HepG2 (cell line): ENCODE measurements at regions not wholly inside any gene's neighbourhood (a gene's known extent, or its start where the extent isn't known, plus 50 kb on each side); places are given as distances from the start of the nearest gene placed in this dataset.

ENCODE experiments used
- ETV6 ChIP-seq: sonication (generic); formaldehyde crosslinking; conservative IDR thresholded peaks from 2 replicates; pipeline ENCODE4 v1.4.0; 2020; ENCODE audit warnings: missing genetic modification reagents
- FOXA3 ChIP-seq: IDR thresholded peaks from 2 replicates; pipeline ENCODE4 v1.6.1; 2016; ENCODE audit warnings: missing genetic modification reagents, missing compliant biosample characterization
- FOXK2 ChIP-seq: fragments of 450-650 bp; IDR thresholded peaks from 2 replicates; pipeline ENCODE4 v1.6.1; 2016
- HNF4A ChIP-seq: sonication (generic); formaldehyde crosslinking; IDR thresholded peaks from 2 replicates; pipeline ENCODE4 v1.4.0; 2020; ENCODE audit warnings: missing genetic modification reagents
- MAZ ChIP-seq, 2 experiments: sonication (generic) in 1 of 2; formaldehyde crosslinking in 1 of 2; IDR thresholded peaks; 2 replicates each; pipeline versions ENCODE4 v1.5.0 to v1.6.1; 2012 to 2020; ENCODE audit warnings: low read depth in 2 of 2, mild to moderate bottlenecking in 2 of 2, borderline replicate concordance in 1 of 2, improper control_type of control experiment in 1 of 2, low read length in 1 of 2, missing genetic modification reagents in 1 of 2, moderate library complexity in 1 of 2
- SNAPC2 ChIP-seq: sonication (generic); formaldehyde crosslinking; IDR thresholded peaks from 2 replicates; pipeline ENCODE4 v1.8.1; 2022; ENCODE audit warnings: mild to moderate bottlenecking, missing genetic modification reagents
- ZKSCAN1 ChIP-seq: fragments of 150-350 bp; IDR thresholded peaks from 2 replicates; pipeline ENCODE4 v1.6.1; 2014; ENCODE audit warnings: low read length
- ZNF205 ChIP-seq: IDR thresholded peaks from 2 replicates; pipeline ENCODE4 v1.6.1; 2018; ENCODE audit warnings: missing biosample characterization, missing genetic modification reagents
- ZSCAN29 ChIP-seq: sonication (generic); formaldehyde crosslinking; conservative IDR thresholded peaks from 2 replicates; pipeline ENCODE4 v1.4.0; 2020; ENCODE audit warnings: mild to moderate bottlenecking, missing genetic modification reagents
- TF ChIP-seq, protein P1 (sequence below), 2 experiments: IDR thresholded peaks; 2 replicates each; pipeline ENCODE4 v1.6.1; 2011 to 2012; ENCODE audit warnings: low read length in 2 of 2, borderline replicate concordance in 1 of 2, low read depth in 1 of 2, mild to moderate bottlenecking in 1 of 2, moderate library complexity in 1 of 2
- TF ChIP-seq, protein P2 (sequence below): sonication (generic); formaldehyde crosslinking; IDR thresholded peaks from 2 replicates; pipeline ENCODE4 v1.5.0; 2020; ENCODE audit warnings: mild to moderate bottlenecking, missing genetic modification reagents, moderate library complexity

DNA sequence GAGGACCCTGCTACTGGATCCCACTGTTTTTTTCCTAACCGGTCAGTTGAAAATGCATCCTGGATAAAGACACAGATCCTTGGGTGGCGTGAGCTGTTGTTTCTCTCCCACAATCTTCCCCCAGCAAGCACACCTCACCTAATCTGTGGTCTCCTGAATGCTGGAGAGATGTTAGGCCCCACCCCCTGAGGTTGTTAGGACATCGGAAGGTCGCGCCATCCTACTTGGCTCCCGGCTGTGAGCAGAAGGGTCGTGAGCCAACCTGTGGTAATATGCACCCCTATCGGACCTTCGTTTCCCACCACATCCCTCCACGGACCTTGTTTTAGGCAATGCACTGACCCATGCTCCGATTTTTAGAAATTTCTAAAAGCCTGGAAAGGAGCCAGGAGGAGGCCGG, 89.9 kb upstream of the IPO9 start:
- TF ChIP-seq FOXK2 = no peak
- no peak for TF ChIP-seq SNAPC2 (CRISPR knock-in tag)
- TF ChIP-seq, protein P1, sequence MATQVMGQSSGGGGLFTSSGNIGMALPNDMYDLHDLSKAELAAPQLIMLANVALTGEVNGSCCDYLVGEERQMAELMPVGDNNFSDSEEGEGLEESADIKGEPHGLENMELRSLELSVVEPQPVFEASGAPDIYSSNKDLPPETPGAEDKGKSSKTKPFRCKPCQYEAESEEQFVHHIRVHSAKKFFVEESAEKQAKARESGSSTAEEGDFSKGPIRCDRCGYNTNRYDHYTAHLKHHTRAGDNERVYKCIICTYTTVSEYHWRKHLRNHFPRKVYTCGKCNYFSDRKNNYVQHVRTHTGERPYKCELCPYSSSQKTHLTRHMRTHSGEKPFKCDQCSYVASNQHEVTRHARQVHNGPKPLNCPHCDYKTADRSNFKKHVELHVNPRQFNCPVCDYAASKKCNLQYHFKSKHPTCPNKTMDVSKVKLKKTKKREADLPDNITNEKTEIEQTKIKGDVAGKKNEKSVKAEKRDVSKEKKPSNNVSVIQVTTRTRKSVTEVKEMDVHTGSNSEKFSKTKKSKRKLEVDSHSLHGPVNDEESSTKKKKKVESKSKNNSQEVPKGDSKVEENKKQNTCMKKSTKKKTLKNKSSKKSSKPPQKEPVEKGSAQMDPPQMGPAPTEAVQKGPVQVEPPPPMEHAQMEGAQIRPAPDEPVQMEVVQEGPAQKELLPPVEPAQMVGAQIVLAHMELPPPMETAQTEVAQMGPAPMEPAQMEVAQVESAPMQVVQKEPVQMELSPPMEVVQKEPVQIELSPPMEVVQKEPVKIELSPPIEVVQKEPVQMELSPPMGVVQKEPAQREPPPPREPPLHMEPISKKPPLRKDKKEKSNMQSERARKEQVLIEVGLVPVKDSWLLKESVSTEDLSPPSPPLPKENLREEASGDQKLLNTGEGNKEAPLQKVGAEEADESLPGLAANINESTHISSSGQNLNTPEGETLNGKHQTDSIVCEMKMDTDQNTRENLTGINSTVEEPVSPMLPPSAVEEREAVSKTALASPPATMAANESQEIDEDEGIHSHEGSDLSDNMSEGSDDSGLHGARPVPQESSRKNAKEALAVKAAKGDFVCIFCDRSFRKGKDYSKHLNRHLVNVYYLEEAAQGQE (IDR thresholded peaks at IDR 0.05; ENCODE audit: borderline replicate concordance in 1 of 2, low read depth in 1 of 2, low read length in 2 of 2) = no peak
- no peak for TF ChIP-seq ETV6
- TF ChIP-seq ZKSCAN1 = no peak
- no peak for TF ChIP-seq ZNF205
- no peak for TF ChIP-seq MAZ (IDR thresholded peaks at IDR 0.05; ENCODE audit: borderline replicate concordance, low read depth, low read length)
- no peak for TF ChIP-seq MAZ (CRISPR knock-in tag; IDR thresholded peaks at IDR 0.05; ENCODE audit: low read depth)
- TF ChIP-seq HNF4A (CRISPR knock-in tag) = no peak
- TF ChIP-seq, protein P2, sequence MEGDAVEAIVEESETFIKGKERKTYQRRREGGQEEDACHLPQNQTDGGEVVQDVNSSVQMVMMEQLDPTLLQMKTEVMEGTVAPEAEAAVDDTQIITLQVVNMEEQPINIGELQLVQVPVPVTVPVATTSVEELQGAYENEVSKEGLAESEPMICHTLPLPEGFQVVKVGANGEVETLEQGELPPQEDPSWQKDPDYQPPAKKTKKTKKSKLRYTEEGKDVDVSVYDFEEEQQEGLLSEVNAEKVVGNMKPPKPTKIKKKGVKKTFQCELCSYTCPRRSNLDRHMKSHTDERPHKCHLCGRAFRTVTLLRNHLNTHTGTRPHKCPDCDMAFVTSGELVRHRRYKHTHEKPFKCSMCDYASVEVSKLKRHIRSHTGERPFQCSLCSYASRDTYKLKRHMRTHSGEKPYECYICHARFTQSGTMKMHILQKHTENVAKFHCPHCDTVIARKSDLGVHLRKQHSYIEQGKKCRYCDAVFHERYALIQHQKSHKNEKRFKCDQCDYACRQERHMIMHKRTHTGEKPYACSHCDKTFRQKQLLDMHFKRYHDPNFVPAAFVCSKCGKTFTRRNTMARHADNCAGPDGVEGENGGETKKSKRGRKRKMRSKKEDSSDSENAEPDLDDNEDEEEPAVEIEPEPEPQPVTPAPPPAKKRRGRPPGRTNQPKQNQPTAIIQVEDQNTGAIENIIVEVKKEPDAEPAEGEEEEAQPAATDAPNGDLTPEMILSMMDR (CRISPR knock-in tag) = no peak
- no peak for TF ChIP-seq ZSCAN29
- no peak for TF ChIP-seq FOXA3 (CRISPR knock-in tag)
